ENCODE measurements at regions not wholly inside any gene's neighbourhood (a gene's known extent, or its start where the extent isn't known, plus 50 kb on each side); places are given as distances from the start of the nearest gene placed in this dataset.

DNA sequence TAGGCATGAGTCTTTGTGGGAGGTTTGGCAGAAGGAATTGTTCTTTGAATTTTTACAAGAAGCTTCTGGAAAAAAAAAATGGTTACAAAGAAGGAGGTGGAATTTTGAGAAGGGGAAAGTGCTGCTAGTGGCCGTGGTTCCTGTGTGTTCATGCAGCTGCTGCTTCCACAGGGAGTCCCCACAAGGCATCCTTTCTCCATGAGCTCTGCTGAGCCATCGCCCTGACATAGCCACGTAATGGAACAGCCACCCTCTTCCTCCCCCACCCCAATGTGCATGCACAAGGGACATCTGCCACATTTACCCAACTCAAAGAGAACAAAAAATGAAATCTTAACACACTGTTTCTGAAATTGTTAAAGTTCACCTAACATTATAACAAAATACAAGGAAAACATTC, 529.7 kb downstream of the SATB2 start:
- no peak for TF ChIP-seq POLR2AphosphoS5 (IDR thresholded peaks at IDR 0.05; ENCODE audit: insufficient read depth in 1 of 2, low read depth in 1 of 2)
- TF ChIP-seq CTCF (IDR thresholded peaks at IDR 0.05): no peak
